CD4-positive, alpha-beta T cell treated with Interleukin-6 for 4 hours (primary cell): ENCODE measurements at regions not wholly inside any gene's neighbourhood (a gene's known extent, or its start where the extent isn't known, plus 50 kb on each side); places are given as distances from the start of the nearest gene placed in this dataset.
"Not testable (repeated sequence)": the region's sequence is repeated elsewhere in the genome, so short reads cannot be mapped to it uniquely, and the experiment has no call there.

Experiments
- DNase-seq: peaks from one replicate; pipeline ENCODE4 v3.0.0-alpha.2; 2020; ENCODE audit warnings: mixed read lengths

DNA sequence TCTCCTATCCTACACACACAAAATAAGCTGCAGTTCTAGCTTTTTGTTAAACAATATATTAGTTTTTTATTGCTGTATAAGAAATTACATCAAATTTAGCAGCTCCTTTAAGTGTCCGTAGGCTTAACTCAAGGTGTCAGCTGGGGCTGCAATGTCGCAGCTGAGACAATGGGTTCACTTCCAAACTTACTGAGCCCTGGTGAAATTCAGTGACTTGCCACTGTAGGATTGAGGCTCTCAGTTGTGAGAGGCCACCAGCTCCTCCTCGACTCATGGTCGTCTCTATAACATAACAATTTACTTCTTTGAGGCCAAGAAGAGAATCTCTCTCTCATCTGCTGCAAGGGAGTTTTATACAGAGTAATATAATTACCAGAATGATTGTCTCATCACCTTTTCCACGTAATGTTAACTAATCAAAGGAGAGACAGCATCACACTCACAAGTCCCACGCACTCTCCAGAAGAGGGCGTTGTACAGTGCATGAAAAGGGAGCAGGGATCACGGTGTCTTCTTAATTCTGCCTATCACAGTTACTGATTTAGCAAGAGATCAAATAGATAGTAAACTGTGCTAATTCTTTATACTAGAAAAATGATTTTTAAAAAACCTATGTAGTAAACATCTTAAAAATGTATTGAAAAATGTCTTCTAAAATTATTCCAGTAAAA is 735.6 kb upstream of the GBE1 start:
- DNase-seq, result no peak

DNA sequence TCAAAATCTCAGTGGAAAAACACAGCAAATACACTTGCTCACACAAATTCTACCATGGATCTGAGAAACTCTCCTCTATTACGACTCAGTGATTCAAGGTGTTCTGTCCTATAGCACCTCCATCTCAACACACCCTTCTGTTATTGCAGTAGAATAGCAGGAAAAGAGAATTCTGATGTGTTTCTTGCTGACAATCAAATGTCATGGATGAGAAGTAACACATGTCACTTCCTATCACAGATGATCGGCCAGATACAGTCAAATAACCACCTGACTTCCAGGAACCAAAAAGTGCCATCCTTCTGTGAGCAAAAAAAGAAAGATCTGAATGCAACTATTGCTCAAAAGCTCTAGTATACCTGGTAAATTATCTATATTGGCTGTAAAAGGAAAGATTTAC is 734.2 kb upstream of the GBE1 start:
- DNase-seq, result no peak

DNA sequence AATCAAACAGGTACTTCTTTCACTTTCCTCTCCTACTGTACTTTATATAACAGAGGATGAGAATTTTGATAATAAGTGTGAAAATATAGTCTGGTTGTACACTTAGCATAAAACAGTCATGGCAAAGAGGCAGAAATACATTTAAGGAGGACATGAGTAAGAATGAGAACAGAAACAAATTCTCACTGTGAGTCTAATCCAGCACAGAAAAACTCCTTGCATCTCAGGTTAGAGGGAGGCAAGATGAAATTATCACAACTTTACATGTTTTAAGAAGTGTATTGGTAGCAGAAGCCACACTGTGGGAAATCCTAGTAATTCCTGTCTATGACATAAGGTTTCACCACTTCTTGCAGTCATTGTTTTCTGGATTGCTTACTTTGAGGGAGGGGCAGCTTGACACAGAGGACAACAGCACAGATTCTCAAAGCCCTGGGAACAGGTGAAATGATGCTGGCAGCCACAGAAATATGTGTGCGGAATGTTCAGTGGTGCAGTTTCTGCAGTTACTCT is 733.6 kb upstream of the GBE1 start:
- no peak for DNase-seq

DNA sequence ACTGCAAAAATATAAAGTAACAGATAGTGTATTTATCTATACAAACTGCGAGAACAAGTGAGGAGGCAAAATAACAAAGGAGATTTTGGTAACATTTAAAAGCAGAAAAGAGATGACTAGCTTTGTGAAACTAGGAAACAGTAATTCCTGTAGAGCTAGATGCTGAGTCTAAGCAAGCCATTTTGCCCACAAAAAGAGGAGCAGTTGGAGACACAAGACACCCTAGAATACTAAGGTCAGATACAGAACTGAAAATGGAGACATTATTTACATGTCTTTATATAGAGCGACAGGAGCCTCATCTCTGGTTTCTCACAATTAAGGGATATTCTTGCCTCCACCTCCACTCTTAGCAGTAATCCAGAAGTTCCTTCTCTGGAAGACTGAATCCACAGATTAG is 732.4 kb upstream of the GBE1 start:
- no peak for DNase-seq

DNA sequence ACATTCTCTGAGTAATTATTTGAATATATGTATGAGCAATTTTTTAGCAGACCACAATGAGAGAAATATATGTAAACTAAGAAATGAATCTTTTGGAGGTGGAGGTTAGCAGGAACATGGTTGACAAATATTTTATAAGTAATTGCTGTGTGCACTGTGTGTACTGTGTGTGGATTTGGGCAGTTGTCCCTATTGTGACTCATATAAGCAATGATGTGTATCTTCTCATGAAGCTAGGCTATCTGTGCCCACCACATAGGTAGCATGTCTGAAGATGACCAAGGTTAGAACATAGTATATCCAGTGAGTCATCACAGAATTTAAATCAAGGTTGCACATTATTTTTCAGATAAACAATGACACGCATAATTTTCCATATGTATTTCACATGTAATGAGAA is 713.9 kb upstream of the GBE1 start:
- DNase-seq, result no peak

DNA sequence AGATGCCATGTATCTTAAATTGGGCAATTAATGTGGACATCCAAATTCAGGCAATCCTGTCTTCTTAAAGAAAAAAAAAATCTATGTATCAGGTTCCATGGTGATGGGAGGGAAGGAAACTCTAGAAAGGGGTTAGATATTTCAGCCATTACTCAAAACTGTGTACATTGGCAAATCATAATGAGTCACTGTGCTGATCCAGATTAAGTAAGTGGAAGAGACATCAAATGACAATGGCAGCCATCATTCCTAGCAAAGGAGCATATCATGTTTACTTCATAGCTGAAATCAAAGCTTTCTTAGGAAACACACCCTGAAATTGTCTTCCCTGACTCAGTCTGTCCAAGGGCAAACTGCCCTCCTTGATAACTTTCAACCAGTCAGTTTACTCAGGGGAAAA is 713.3 kb upstream of the GBE1 start:
- DNase-seq, result no peak

DNA sequence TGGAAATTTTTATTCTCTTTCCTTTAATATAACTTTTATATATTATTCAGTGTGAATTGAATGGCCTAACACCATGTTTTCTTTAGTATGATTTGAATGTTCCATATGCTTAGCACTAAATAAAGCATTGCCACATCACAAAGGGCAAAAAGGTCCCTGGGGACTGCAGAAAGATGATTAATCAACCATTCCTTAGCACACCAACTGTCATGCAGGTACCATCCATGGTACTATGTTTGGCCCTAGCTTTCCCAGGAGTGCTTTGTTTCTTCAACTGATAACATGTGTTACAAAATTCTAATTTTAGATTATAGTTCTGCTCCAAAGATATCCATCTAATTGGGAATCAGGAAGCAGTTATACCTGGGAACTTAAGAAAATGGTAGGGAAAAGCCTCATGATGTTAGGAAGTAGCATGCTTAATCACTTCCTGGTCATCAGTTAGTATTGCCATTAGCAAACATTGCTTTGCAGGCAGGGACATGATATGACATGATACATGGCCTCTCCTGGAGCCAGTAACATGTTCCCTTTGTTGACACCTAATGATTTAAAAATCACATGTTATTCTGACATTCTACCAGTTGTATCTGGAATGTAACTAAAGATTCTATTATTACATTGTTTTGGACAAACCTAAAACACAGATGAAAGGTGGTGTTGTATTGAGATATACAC is 712.6 kb upstream of the GBE1 start:
- no peak for DNase-seq

DNA sequence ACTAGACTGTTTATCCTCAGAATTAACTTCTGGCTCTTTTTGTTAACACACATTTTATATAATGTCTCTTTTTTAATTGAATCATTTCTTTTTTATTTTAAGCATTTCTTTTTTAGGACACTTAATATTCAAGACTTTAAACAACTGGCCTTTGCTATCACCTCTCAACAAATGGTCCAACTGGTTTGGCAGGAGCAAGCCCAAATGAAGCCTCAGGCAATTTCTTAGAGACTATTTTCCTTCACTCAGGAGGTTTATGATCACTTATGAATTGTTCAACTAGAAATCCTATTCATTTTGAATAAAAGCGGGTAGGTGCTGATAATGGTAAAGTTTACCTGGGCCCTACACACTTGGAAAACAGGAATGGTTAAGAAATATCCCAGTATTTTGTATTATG is 705.6 kb upstream of the GBE1 start:
- DNase-seq, result no peak

DNA sequence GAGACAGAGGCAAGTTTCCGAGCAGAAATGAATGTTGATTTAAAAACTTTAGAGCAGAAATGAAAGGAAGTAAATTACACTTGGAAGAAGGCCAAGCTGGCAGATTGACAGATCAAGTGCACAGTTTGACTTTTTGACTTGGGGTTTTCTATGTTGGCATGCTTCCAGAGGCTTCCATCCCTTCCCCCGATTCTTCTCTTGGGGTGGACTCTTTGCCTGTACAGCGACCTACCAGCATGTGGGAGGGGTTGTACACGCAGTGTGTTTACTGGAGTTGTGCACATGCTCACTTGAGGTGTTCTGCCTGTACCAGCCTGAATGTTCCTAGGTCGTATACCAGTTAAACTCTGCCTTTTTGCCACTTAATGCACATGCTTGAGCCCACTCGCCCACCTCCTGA is 701.5 kb upstream of the GBE1 start:
- no peak for DNase-seq

DNA sequence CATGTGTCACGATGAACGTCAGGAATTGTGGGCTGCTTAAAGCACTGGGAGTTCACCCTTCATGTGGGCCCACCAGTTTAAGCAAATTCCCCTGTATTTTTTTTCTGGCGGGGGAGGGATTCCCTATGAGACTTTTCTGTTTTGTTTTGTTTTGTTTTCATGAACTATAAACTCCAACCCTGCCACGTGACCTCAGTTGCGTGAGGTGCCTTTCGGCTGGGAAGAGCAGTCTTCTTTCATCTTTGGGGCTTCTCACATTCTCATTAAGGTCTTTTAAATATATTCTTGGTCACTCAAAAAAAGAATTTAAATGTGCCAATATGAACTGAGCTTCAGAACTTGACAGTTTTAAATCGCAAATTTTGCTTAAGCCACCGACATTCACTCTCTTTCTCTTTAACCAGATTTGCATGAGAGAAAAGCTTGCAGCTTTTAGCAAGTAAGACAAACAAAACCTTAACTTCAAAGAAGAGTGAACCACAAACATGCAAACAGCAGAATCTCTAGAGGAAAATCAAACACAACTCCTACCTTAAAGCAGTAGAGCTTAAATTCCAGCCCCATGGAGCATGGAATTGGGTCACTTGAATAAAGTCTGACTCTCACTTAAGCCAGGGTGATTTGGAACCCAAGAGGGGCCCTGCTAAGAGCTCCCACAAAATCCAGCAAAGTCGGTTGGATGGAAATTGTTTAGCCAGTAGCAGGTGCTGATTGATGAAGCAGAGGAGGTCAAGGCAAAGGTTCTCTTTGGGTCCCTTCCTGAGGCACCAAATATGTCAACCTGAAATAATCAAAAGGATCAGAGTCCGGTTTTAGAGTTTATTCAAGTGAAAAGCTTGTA is 699.8 kb upstream of the GBE1 start:
- no peak for DNase-seq

DNA sequence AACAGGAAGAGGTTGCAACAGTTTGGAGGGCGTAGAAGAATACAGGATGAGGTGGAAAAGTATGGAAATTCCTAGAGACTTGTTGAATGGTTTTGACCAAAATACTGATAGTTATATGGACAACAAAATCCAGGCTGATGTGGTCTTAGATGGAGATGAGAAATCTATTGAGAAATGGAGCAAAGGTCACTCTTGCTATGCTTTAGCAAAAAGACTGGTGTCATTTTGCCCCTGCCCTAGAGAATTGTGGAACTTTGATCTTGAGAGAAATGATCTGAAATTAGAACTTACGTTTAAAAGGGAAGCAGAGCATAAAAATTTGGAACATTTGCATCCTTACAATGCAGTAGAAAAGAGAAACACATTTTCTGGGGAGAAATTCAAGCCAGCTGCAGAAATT is 686.9 kb upstream of the GBE1 start:
- no peak for DNase-seq

DNA sequence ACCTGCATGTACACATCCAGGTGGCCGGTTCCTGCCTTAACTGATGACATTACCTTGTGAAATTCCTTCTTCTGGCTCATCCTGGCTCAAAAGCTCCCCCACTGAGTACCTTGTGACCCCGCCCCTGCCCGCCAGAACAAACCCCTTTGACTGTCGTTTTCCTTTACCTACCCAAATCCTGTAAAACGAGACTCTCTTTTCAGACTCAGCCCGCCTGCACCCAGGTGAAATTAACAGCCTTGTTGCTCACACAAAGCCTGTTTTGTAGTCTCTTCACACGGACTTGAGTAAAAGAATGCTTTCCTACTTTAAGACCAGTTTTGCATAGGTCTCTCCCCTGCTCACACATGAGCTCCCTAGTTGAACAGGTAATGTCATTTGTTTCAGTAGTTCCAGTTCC is 667.4 kb upstream of the GBE1 start:
- not testable (repeated sequence) for DNase-seq

DNA sequence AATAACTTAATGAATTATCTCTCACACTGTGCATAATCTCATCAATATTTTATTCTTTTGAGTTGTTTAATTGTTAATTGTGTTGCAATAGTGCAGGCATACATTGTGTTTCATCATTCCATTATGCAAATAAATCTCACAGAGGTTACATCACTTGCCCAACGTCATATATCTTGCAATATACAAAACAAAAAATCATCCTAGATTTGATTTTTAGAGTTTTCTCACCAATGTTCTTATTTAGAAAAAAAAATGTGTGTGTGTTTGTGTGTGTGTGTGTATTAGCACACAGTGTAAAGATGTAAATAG is 662.5 kb upstream of the GBE1 start:
- no peak for DNase-seq

DNA sequence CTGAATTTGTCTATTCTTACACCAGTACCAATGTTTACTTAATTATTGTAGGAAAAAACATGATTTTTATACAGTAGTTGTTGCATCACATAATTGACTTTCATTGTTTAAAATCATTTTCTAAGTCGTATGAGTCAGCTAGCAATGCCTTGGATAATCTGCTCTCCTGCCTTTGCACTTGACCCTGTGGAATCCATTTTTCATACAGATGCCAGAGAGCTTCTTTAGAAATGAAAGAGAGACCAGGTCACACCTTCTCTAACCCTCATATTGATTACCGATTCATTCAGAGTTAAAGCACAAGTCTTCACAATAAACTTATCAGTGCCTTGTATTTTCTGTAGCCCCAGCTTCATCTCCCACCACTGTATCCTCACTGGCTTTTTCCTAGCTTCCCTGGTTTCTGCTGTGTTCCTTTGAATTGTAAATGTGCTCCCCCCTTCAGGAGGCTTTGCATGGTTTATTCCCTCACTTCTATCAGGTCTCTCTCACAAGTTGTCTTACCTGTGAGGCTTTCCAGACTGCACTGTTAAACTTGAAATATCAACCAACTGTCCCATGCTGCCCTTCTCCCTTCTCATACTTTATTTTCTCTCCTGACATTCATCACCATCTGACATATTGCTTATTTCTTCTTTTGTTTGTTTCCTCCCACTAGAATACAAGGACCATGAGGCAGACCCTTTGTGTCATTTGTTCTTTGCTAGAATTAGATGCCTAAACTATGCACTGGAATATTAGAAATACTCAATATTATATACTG is 662.0 kb upstream of the GBE1 start:
- no peak for DNase-seq

DNA sequence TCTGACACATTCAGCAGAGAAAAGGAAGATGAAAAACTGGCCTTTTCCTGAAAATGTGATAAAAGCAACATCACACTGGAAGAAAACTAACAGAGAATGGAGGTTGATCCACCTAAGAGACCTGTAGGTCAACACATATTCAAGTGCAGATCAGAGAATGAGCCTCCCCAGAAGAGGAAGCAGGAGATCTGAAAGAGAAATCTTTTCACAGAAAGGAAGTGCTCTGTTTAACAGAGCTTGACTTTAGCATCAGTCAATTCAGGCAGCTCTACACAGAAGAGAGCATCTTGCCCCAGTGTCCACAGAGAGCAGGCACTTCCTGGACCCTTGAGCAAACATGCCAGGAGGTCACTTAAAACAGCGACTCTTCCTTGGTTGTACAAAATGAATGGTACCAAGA is 655.4 kb upstream of the GBE1 start:
- no peak for DNase-seq

DNA sequence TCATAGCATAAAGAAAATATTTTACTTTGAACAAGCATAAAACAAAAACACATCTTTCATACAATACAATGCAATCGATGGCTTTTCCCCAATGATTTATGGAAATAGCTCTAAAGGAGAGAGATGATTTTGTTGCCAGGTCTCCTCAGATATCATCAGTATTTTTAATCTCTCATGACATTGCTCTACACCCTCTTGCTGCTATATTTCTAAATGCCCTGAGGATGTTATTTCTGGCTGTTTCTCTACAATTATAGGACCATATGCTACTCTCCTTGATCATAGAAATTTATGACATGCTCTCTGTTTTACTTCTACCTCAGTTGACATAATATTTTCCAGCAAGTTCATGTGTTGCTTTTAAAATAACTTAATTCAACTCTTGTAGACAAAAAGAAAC is 654.9 kb upstream of the GBE1 start:
- no peak for DNase-seq

DNA sequence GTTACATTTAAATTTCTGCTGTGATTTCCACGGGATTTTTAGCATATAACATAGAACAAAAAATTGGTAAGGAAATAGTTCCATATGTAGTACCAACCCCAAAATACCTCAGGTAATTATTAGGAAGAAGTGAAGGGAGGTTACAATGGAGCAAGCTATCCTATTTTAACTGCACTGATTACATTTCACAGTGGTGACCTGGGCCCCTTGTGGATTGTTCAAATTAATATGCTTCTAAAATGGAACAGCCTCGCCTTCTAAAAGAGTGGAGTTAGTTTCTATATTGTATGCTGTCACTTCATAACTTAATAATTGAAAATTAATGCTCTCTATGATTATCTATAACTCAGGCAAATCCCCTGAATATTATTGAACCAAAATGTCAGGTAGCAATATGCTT is 651.7 kb upstream of the GBE1 start:
- no peak for DNase-seq

DNA sequence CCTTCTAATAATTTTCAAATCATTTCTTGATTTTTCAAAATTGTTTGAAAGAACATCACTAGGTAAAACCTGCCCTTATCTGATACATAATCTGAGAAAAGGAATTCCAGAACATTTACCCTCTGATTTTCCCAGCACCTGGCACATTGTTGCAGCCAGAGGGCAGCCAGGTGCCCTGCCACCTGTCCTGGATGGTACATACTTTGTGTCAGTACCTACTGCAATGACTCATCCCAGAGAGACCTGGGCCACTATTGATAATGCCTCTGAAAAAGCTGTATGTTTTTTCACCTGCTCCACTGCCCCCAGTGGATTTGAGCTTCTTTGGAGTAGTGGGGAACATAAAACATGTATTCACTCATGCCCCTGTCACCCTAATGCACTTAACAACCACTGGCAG is 648.9 kb upstream of the GBE1 start:
- DNase-seq, result no peak

DNA sequence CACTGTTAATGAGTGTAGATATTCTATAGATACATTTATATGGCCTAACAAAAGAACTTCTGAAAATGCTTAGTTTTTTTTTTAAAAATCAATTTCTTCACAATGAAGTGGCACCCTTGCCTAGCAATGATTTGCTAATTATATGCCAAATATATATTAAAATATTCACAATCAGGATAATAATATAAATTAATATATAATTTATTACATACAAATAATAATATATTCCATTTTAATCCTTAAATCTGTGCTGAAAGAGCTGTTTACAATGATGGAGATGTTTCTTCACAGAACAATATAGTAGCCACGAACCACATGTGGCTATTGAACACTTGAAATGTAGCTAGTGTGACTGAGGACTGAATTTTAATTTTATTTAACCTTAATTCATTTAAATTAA is 648.4 kb upstream of the GBE1 start:
- DNase-seq, result no peak

DNA sequence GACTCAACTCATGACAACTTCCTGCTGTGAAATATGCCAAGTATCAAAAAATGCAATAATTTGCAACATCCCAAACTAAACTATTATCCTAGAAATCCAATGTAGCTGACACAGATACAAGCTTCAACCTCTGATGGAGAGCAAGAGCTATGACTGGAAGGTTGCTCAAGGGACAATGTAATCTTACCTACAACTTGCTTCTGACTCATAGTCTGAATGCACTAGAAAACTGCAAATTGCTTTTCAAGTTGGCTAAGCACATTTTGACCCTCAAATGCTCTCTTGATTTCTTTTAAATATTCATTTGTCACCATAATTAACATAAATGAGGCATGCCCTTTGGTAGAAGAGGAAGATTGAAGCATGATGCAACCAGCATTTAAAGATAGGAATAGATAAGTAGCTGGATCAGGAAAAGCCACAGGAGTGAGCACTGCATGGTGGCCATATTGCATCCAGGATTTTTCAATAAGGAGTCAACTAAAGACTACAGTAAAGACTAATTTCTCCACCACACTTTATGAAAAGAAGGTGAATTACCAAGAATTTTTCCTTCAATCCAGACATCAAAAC is 630.8 kb upstream of the GBE1 start:
- no peak for DNase-seq

DNA sequence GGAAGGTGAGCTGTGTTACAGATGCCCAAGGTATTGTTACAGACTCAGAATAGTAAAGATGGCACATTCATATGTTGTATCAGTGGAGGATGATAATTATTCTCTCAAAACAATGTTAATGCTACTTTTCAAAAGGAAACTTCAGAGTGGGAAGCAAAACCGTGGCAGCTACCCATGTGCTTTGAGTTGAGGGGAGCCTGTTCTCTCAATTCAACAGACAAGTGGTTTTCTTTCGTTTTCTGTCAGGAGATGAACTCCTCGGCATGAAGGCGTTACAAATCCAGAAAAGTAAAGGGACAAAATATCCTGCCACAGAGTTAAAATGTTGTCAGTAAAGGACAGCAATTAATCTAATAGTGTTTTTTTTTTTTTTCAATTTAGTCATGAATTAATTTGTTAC is 629.4 kb upstream of the GBE1 start:
- DNase-seq, result no peak

DNA sequence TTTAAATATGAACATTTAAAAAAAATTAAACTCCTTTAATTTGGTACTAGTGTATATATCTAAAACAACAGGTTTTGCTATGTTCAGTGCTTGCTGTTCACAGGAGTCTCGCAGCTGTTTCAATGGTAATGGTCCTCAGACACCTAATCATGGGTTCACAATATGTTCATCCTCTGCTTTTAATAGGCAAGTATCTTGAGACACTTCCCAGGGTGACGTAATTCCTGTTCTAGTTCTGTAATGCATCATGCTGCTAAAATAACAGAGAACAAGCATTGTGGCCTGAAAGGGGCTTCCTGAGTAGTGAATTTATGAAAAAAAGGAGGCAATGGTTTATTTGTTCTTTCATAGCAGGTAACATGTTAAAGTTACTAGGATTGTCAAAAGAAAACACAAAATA is 625.2 kb upstream of the GBE1 start:
- no peak for DNase-seq

DNA sequence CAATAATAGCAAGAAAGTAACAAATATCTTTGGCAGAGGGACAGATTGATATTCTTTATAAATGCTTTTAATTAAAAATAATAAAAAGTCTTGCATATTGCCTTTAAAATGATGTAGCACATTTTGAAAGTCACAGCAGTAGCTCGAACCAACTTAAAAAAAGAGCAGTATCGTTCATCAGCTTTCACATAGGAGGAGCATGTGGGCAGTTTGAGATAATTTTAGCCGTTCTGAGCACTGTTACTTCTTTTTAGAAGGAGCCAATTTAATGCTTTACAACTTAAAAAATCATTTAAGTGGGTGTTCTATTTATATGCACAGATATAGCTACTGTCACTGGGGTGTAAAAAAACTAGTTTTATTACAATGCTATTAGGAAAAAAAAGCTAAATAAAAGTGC is 622.7 kb upstream of the GBE1 start:
- no peak for DNase-seq
